T-helper 2 cell treated with Interferon-gamma antibody and Interleukin-4, amounts not matched to agents 5 μg/mL and 100 μg/mL, for 36 hours (primary cell): ENCODE measurements at regions not wholly inside any gene's neighbourhood (a gene's known extent, or its start where the extent isn't known, plus 50 kb on each side); places are given as distances from the start of the nearest gene placed in this dataset.
"Not testable (repeated sequence)": the region's sequence is repeated elsewhere in the genome, so short reads cannot be mapped to it uniquely, and the experiment has no call there.

Experiments
- DNase-seq: peaks from one replicate; pipeline ENCODE4 v3.0.0; 2021; ENCODE audit warnings: low spot score
- H3K27ac Mint-ChIP-seq: one replicate; pipeline ENCODE4 v1.8.0; 2021; ENCODE audit warnings: mild to moderate bottlenecking, mixed read lengths
- H3K27me3 Mint-ChIP-seq: one replicate; pipeline ENCODE4 v1.8.0; 2021; ENCODE audit warnings: low read depth, mixed read lengths
- H3K36me3 Mint-ChIP-seq: one replicate; pipeline ENCODE4 v1.8.0; 2021; ENCODE audit warnings: low read depth, mixed read lengths
- H3K4me1 Mint-ChIP-seq: one replicate; pipeline ENCODE4 v1.8.0; 2021; ENCODE audit warnings: low read depth, mixed read lengths
- H3K4me3 Mint-ChIP-seq: one replicate; pipeline ENCODE4 v1.8.0; 2022; ENCODE audit warnings: mild to moderate bottlenecking, moderate library complexity, mixed read lengths
- H3K9me3 Mint-ChIP-seq: one replicate; pipeline ENCODE4 v1.8.0; 2021; ENCODE audit warnings: mixed read lengths

DNA sequence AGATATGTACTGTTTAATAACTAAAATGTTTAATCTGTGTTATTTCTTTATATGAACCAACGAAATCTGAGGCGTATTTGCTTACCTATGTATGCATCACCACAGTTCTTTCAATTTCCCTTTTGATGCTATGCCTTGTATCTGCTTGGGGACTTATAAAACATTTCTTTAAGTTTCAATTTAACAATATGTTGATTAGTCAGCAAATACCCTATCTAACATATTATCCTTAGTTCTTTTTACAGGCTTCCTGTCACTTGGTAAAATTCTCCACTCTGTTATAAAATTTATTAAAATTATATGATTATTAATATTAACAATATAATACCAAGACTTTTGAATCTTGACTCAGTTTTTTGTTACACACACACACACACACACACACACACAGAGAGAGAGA, 174.3 kb downstream of the CPS1 start:
- no peak overlapping the region for H3K4me3 Mint-ChIP-seq
- H3K4me1 Mint-ChIP-seq = peaks cover 3% of the 10 kb centered on the region
- H3K9me3 Mint-ChIP-seq = peaks cover 7% of the 10 kb centered on the region
- no peak overlapping the region for H3K27ac Mint-ChIP-seq
- H3K36me3 Mint-ChIP-seq = no peaks in the 10 kb centered on the region
- no peaks in the 10 kb centered on the region for H3K27me3 Mint-ChIP-seq
- DNase-seq = no peak

GRCh38 chr2:210746826-210747225, 190.4 kb downstream of the CPS1 start:
- H3K9me3 Mint-ChIP-seq, H3K27me3 Mint-ChIP-seq, DNase-seq, H3K4me3 Mint-ChIP-seq, H3K36me3 Mint-ChIP-seq, H3K4me1 Mint-ChIP-seq, H3K27ac Mint-ChIP-seq: not testable (repeated sequence)

DNA sequence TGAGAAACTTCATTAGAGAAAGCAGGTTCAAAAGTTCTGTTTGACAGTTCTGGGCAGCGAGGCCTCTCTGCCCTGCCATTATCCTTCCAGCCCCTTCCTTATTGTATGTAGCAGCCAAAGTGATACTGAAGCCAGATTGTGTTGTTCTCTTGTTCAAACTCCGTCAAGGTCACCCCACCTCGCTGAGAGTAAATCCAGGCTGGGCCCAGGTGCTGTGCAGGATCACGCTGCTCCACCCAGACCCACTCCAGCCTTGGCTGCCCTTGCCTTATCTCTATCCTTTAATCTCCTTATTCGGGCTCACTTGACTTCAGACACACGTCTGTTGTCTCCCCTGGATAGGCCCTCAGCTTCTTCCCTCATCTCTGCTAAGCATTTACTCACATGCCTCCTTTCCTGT, 196.1 kb downstream of the CPS1 start:
- no peak for DNase-seq

GRCh38 chr2:210753386-210753785, 197.0 kb downstream of the CPS1 start:
- Mint-ChIP-seq H3K4me3 (no peak overlapping the region), H3K9me3 (no peaks in the 10 kb centered on the region), H3K4me1 (no peaks in the 10 kb centered on the region), H3K27ac (no peak overlapping the region), H3K27me3 (no peaks in the 10 kb centered on the region), H3K36me3 (no peaks in the 10 kb centered on the region)
- no peak for DNase-seq

More for the DNA sequence above, 196.1 kb downstream of the CPS1 start:
- no peaks in the 10 kb centered on the region for H3K27me3 Mint-ChIP-seq
- H3K36me3 Mint-ChIP-seq = no peaks in the 10 kb centered on the region
- no peak overlapping the region for H3K27ac Mint-ChIP-seq
- H3K4me1 Mint-ChIP-seq = no peaks in the 10 kb centered on the region
- H3K9me3 Mint-ChIP-seq = no peaks in the 10 kb centered on the region
- H3K4me3 Mint-ChIP-seq = no peak overlapping the region

DNA sequence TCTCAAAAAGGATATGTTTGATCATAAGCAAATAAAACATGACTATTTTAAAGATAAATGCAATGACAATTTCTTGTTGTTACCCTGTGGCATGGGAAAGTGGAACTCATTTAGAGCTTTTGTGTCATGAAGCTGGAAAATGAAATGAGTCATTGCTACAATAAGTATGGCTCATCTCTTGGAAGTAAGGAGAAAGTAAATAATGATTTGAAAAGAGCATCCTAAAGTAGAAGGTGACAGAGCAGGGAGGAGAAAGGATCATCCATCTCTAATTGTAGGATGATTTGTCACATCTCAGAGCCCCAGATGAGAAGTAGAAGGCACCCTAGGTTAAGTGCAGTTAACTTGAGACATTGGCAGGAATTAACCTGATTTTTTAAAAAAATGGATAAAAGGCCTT, 200.5 kb downstream of the CPS1 start:
- H3K27ac Mint-ChIP-seq = no peak overlapping the region
- no peaks in the 10 kb centered on the region for H3K9me3 Mint-ChIP-seq
- no peaks in the 10 kb centered on the region for H3K36me3 Mint-ChIP-seq
- no peak overlapping the region for H3K4me3 Mint-ChIP-seq
- no peaks in the 10 kb centered on the region for H3K4me1 Mint-ChIP-seq
- no peak for DNase-seq
- no peaks in the 10 kb centered on the region for H3K27me3 Mint-ChIP-seq

- no peaks in the 10 kb centered on the region for H3K9me3 Mint-ChIP-seq
- H3K36me3 Mint-ChIP-seq = no peaks in the 10 kb centered on the region
- no peak overlapping the region for H3K4me3 Mint-ChIP-seq
- H3K4me1 Mint-ChIP-seq = no peaks in the 10 kb centered on the region
- no peak for DNase-seq
- no peaks in the 10 kb centered on the region for H3K27me3 Mint-ChIP-seq
- H3K27ac Mint-ChIP-seq = no peak overlapping the region
Observed at GRCh38 chr2:210762604-210763588, 206.5 kb downstream of the CPS1 start.

GRCh38 chr2:210768329-210768910, 212.0 kb downstream of the CPS1 start:
- H3K36me3 Mint-ChIP-seq = no peaks in the 10 kb centered on the region
- H3K9me3 Mint-ChIP-seq = peaks cover 5% of the 10 kb centered on the region
- no peaks in the 10 kb centered on the region for H3K27me3 Mint-ChIP-seq
- no peaks in the 10 kb centered on the region for H3K4me1 Mint-ChIP-seq
- no peak for DNase-seq
- H3K4me3 Mint-ChIP-seq = no peak overlapping the region
- no peak overlapping the region for H3K27ac Mint-ChIP-seq

DNA sequence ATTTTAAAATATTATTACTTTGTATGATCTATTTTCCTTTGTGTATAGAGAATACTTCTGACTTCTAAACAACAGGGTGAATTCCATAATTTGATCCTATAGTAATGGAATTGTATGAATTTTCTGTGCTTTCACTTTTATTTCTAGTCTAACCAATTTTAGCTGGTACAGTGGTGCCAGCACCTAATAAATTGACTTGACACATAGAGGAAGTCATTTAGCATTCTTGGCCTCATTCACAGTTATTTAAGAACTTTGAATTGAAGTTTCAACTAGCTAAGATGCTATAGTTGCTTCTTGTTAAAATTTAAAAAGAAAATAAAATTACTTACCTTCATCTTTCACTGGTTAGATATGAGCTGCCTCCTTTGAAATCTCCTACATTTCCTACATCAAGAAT, 220.4 kb downstream of the CPS1 start:
- Mint-ChIP-seq H3K4me3 (no peak overlapping the region), H3K36me3 (no peaks in the 10 kb centered on the region), H3K27me3 (no peaks in the 10 kb centered on the region), H3K4me1 (no peaks in the 10 kb centered on the region), H3K27ac (no peak overlapping the region), H3K9me3 (no peaks in the 10 kb centered on the region)
- no peak for DNase-seq

GRCh38 chr2:210782222-210782621, 225.8 kb downstream of the CPS1 start:
- Mint-ChIP-seq H3K27ac (no peak overlapping the region), H3K36me3 (no peaks in the 10 kb centered on the region), H3K4me1 (no peaks in the 10 kb centered on the region), H3K4me3 (no peak overlapping the region), H3K9me3 (no peaks in the 10 kb centered on the region), H3K27me3 (no peaks in the 10 kb centered on the region)
- no peak for DNase-seq

DNA sequence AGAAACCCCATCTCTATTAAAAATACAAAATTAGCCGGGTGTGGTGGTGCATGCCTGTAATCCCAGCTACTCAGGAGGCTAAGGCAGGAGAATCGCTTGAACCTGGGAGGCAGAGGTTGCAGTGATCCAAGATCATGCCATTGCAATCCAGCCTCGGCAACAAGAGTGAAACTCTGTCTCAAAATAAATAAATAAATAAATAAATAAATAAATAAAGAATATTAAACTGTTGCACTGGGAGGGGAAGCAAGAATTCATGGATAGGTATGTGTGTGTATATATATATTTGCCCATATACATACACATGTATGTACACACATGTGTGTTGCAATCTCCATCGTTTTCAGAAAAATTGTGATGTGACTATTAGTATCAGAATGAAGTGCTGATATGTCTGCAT, 231.4 kb downstream of the CPS1 start:
- H3K4me1 Mint-ChIP-seq, H3K27me3 Mint-ChIP-seq, H3K27ac Mint-ChIP-seq, DNase-seq, H3K4me3 Mint-ChIP-seq, H3K9me3 Mint-ChIP-seq, H3K36me3 Mint-ChIP-seq: not testable (repeated sequence)

DNA sequence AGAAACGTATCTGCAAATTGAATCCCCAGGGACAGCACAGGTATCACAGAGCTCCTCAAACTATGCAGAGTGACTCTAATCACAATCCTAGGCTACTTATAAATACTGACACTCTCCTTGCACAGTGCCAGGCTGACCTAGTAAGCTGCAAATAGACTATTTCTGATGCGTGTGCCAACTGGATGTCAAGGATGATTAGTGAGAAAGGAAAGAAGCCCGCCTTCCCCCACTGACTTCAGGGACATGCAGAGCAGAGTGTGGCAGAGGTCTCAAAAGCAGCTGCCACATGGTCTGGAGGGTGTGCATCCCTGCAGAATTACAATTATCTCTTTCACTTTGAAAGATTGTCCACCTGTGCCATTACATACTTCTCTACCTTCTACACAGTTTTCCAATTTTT, 235.6 kb downstream of the CPS1 start:
- no peaks in the 10 kb centered on the region for H3K9me3 Mint-ChIP-seq
- H3K36me3 Mint-ChIP-seq = no peaks in the 10 kb centered on the region
- no peak overlapping the region for H3K4me3 Mint-ChIP-seq
- no peak overlapping the region for H3K27ac Mint-ChIP-seq
- H3K4me1 Mint-ChIP-seq = no peaks in the 10 kb centered on the region
- no peaks in the 10 kb centered on the region for H3K27me3 Mint-ChIP-seq
- DNase-seq = no peak

DNA sequence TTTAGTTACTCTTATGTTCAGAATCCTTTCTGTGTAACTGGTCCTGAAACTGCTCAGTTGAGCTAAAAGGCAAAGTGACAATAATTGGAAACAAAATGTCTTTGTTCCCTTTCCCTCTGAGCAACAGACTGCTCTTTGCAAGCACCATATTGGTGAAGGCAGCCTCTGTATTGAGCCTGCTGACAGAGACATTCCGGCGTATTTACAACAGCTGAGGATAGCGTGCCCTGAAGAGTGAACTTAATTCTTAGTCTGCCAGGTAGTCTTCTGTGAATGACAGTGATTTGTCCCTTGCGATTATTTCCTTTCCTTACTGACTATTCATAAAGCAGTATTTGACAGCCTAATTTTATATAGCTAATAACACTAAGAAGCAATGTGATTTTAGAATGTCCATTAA, 239.1 kb downstream of the CPS1 start:
- no peaks in the 10 kb centered on the region for H3K9me3 Mint-ChIP-seq
- no peak overlapping the region for H3K4me3 Mint-ChIP-seq
- DNase-seq = no peak
- no peaks in the 10 kb centered on the region for H3K4me1 Mint-ChIP-seq
- H3K27me3 Mint-ChIP-seq = no peaks in the 10 kb centered on the region
- no peaks in the 10 kb centered on the region for H3K36me3 Mint-ChIP-seq
- H3K27ac Mint-ChIP-seq = no peak overlapping the region

DNA sequence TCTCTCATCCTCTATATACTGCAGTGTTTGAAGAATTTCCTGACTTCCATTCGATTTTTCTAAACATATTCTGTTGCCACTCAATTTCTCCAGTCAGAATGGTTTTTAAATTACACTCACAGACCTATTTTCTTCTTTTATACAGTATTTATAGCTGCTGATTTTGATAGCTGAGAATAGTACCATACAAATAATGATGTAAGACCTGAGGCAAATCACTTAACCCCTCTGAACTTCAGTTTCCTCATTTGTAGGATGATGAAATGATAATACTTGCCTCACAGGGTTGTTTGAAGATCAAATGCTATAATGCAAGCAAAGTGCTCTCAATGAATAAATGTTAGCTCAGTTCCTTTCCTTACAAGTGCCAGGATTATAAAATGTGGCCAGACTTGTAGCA, 241.8 kb downstream of the CPS1 start:
- Mint-ChIP-seq H3K4me3 (no peak overlapping the region), H3K27me3 (no peaks in the 10 kb centered on the region), H3K4me1 (no peaks in the 10 kb centered on the region), H3K36me3 (no peaks in the 10 kb centered on the region), H3K9me3 (no peaks in the 10 kb centered on the region), H3K27ac (no peak overlapping the region)
- DNase-seq = no peak

GRCh38 chr2:210814251-210815025, 258.0 kb downstream of the CPS1 start:
- H3K27ac Mint-ChIP-seq = no peak overlapping the region
- DNase-seq = no peak
- H3K4me3 Mint-ChIP-seq = no peak overlapping the region
- peaks cover 11% of the 10 kb centered on the region for H3K9me3 Mint-ChIP-seq
- no peaks in the 10 kb centered on the region for H3K36me3 Mint-ChIP-seq
- no peaks in the 10 kb centered on the region for H3K27me3 Mint-ChIP-seq
- no peaks in the 10 kb centered on the region for H3K4me1 Mint-ChIP-seq
